WTC11 (cell line): ENCODE measurements at regions not wholly inside any gene's neighbourhood (a gene's known extent, or its start where the extent isn't known, plus 50 kb on each side); places are given as distances from the start of the nearest gene placed in this dataset.

Source experiments
- ATAC-seq: fragments of 200-7000 bp; cut with Tn5 transposase; 2 replicates; pipeline ENCODE4 v1.10.0; 2021; ENCODE audit warnings: mild to moderate bottlenecking, moderate library complexity
- CTCF ChIA-PET: fragments of 300-600 bp; sonication (Branson Sonifier 250); formaldehyde crosslinking; loops from one replicate; lab custom pipeline; 2021; ENCODE audit warnings: antibody characterized with exemption; lab: Charles Lee
- POLR2A ChIA-PET: fragments of 350-600 bp; sonication (Branson Sonifier 250); formaldehyde crosslinking; loops from one replicate; lab custom pipeline; 2021; ENCODE audit warnings: antibody characterized with exemption; lab: Charles Lee
- DNase-seq: peaks from one replicate; pipeline ENCODE4 v3.0.0; 2021; ENCODE audit warnings: low spot score
- H3K27ac Mint-ChIP-seq: 2 replicates; pipeline ENCODE4 v1.8.0; 2021; ENCODE audit warnings: mixed read lengths
- H3K27me3 Mint-ChIP-seq: 2 replicates; pipeline ENCODE4 v1.8.0; 2021; ENCODE audit warnings: low read depth, mild to moderate bottlenecking, moderate library complexity, mixed read lengths
- H3K36me3 Mint-ChIP-seq: 2 replicates; pipeline ENCODE4 v1.8.0; 2021; ENCODE audit warnings: mixed read lengths
- H3K4me1 Mint-ChIP-seq: 2 replicates; pipeline ENCODE4 v1.8.0; 2022; ENCODE audit warnings: mixed read lengths
- H3K4me3 Mint-ChIP-seq: 2 replicates; pipeline ENCODE4 v1.8.0; 2021; ENCODE audit warnings: mild to moderate bottlenecking, moderate library complexity, mixed read lengths
- H3K9me3 Mint-ChIP-seq: 2 replicates; pipeline ENCODE4 v1.8.0; 2021; ENCODE audit warnings: mixed read lengths
- ATF3 ChIP-seq: sonication (generic); formaldehyde crosslinking; conservative IDR thresholded peaks from 2 replicates; pipeline ENCODE4 v1.8.1; 2022; ENCODE audit warnings: mild to moderate bottlenecking, missing genetic modification reagents
- CBFB ChIP-seq: sonication (generic); formaldehyde crosslinking; IDR thresholded peaks from 2 replicates; pipeline ENCODE4 v1.8.1; 2022; ENCODE audit warnings: mild to moderate bottlenecking, low read depth, missing genetic modification reagents
- CTCF ChIP-seq: fragments of 200-600 bp; IDR thresholded peaks from 2 replicates; pipeline ENCODE4 v1.8.0; 2022; ENCODE audit warnings: antibody characterized with exemption
- E2F1 ChIP-seq: sonication (generic); formaldehyde crosslinking; IDR thresholded peaks from 2 replicates; pipeline ENCODE4 v1.8.0; 2022; ENCODE audit warnings: mild to moderate bottlenecking, missing genetic modification reagents
- E2F4 ChIP-seq: sonication (generic); formaldehyde crosslinking; IDR thresholded peaks from 2 replicates; pipeline ENCODE4 v1.8.1; 2022; ENCODE audit warnings: low read depth, mild to moderate bottlenecking, moderate library complexity, missing genetic modification reagents, borderline replicate concordance
- ELF4 ChIP-seq: sonication (generic); formaldehyde crosslinking; IDR thresholded peaks from 2 replicates; pipeline ENCODE4 v1.8.1; 2022; ENCODE audit warnings: low read depth, mild to moderate bottlenecking, moderate library complexity, missing genetic modification reagents
- EMX1 ChIP-seq: fragments of 250-450 bp; sonication (Bioruptor Pico); IDR thresholded peaks from 2 replicates; pipeline ENCODE4 v1.8.0; 2021; ENCODE audit warnings: mild to moderate bottlenecking
- ERG ChIP-seq: fragments of 250-450 bp; sonication (Bioruptor Pico); IDR thresholded peaks from 2 replicates; pipeline ENCODE4 v1.8.0; 2021; ENCODE audit warnings: mild to moderate bottlenecking
- FOXJ3 ChIP-seq: sonication (generic); formaldehyde crosslinking; IDR thresholded peaks from 2 replicates; pipeline ENCODE4 v1.9.0; 2021; ENCODE audit warnings: missing genetic modification reagents, mild to moderate bottlenecking, borderline replicate concordance
- FOXK1 ChIP-seq: sonication (generic); formaldehyde crosslinking; IDR thresholded peaks from 2 replicates; pipeline ENCODE4 v1.8.0; 2022; ENCODE audit warnings: mild to moderate bottlenecking, moderate library complexity, missing genetic modification reagents
- FOXP1 ChIP-seq: sonication (generic); formaldehyde crosslinking; IDR thresholded peaks from 2 replicates; pipeline ENCODE4 v1.8.0; 2022; ENCODE audit warnings: missing genetic modification reagents, mild to moderate bottlenecking, moderate library complexity, borderline replicate concordance
- GABPB1 ChIP-seq: sonication (generic); formaldehyde crosslinking; IDR thresholded peaks from 2 replicates; pipeline ENCODE4 v1.8.1; 2023; ENCODE audit warnings: mild to moderate bottlenecking, missing genetic modification reagents
- GTF2I ChIP-seq: fragments of 250-450 bp; sonication (Bioruptor Pico); conservative IDR thresholded peaks from 2 replicates; pipeline ENCODE4 v1.4.0; 2021; ENCODE audit warnings: mild to moderate bottlenecking
- JAZF1 ChIP-seq: fragments of 250-450 bp; sonication (Bioruptor Pico); IDR thresholded peaks from 2 replicates; pipeline ENCODE4 v1.9.0; 2021; ENCODE audit warnings: moderate library complexity, mild to moderate bottlenecking, inconsistent platforms
- JUN ChIP-seq: sonication (generic); formaldehyde crosslinking; IDR thresholded peaks from 2 replicates; pipeline ENCODE4 v1.8.0; 2023; ENCODE audit warnings: mild to moderate bottlenecking, missing genetic modification reagents
- NR2C2 ChIP-seq: sonication (generic); formaldehyde crosslinking; IDR thresholded peaks from 2 replicates; pipeline ENCODE4 v1.8.0; 2022; ENCODE audit warnings: mild to moderate bottlenecking, missing genetic modification reagents
- PRRX2 ChIP-seq: fragments of 250-450 bp; sonication (Bioruptor Pico); IDR thresholded peaks from 2 replicates; pipeline ENCODE4 v1.8.0; 2021; ENCODE audit warnings: mild to moderate bottlenecking
- RORB ChIP-seq: fragments of 250-450 bp; sonication (Bioruptor Pico); IDR thresholded peaks from 2 replicates; pipeline ENCODE4 v1.9.0; 2021; ENCODE audit warnings: mild to moderate bottlenecking
- STAT6 ChIP-seq: sonication (generic); formaldehyde crosslinking; conservative IDR thresholded peaks from 2 replicates; pipeline ENCODE4 v1.8.1; 2023; ENCODE audit warnings: mild to moderate bottlenecking, low read depth, missing genetic modification reagents, moderate library complexity
- USF2 ChIP-seq: sonication (generic); formaldehyde crosslinking; IDR thresholded peaks from 2 replicates; pipeline ENCODE4 v1.8.1; 2023; ENCODE audit warnings: mild to moderate bottlenecking, missing genetic modification reagents, moderate library complexity
- ZNF317 ChIP-seq: sonication (generic); formaldehyde crosslinking; IDR thresholded peaks from 2 replicates; pipeline ENCODE4 v1.8.1; 2023; ENCODE audit warnings: low read depth, mild to moderate bottlenecking, moderate library complexity, missing genetic modification reagents, borderline replicate concordance
- ZNF396 ChIP-seq: fragments of 250-450 bp; sonication (Bioruptor Pico); IDR thresholded peaks from 2 replicates; pipeline ENCODE4 v1.8.0; 2021; ENCODE audit warnings: mild to moderate bottlenecking, moderate library complexity, borderline replicate concordance
- ZNF416 ChIP-seq: fragments of 250-450 bp; sonication (Bioruptor Pico); IDR thresholded peaks from 2 replicates; pipeline ENCODE4 v1.9.0; 2021; ENCODE audit warnings: mild to moderate bottlenecking, inconsistent platforms
- ZNF671 ChIP-seq: fragments of 250-450 bp; sonication (Bioruptor Pico); IDR thresholded peaks from 2 replicates; pipeline ENCODE4 v1.8.0; 2021; ENCODE audit warnings: mild to moderate bottlenecking

- Mint-ChIP-seq H3K27me3 (no peaks in the 10 kb centered on the region), H3K27ac (no peak overlapping the region), H3K4me1 (no peaks in the 10 kb centered on the region), H3K36me3 (no peaks in the 10 kb centered on the region), H3K4me3 (no peak overlapping the region), H3K9me3 (no peaks in the 10 kb centered on the region)
- ATAC-seq, result no peak
- no peak for TF ChIP-seq JUN (CRISPR knock-in tag)
- TF ChIP-seq CBFB (CRISPR knock-in tag), result no peak
- TF ChIP-seq ZNF671, result no peak
- no peak for TF ChIP-seq EMX1 (CRISPR knock-in tag)
- TF ChIP-seq USF2 (CRISPR knock-in tag), result no peak
- TF ChIP-seq GABPB1 (CRISPR knock-in tag), result no peak
- no peak for TF ChIP-seq ZNF416 (CRISPR knock-in tag)
- no peak for TF ChIP-seq STAT6
- no peak for TF ChIP-seq E2F4 (CRISPR knock-in tag)
- TF ChIP-seq NR2C2 (CRISPR knock-in tag), result no peak
- no peak for TF ChIP-seq RORB
- no peak for TF ChIP-seq JAZF1 (CRISPR knock-in tag)
- no peak for TF ChIP-seq GTF2I (CRISPR knock-in tag)
- TF ChIP-seq ZNF317 (CRISPR knock-in tag), result no peak
- no peak for TF ChIP-seq ATF3 (CRISPR knock-in tag)
- ChIA-PET CTCF (no interaction called here), POLR2A (no interaction called here)
- no peak for DNase-seq
These were observed 81.8 kb downstream of the ASB9 start for GRCh38 chrX:15188039-15188438.

GRCh38 chrX:15177316-15177715 is 92.6 kb downstream of the ASB9 start:
- no peaks in the 10 kb centered on the region for H3K36me3 Mint-ChIP-seq
- H3K4me1 Mint-ChIP-seq, result no peaks in the 10 kb centered on the region
- H3K27me3 Mint-ChIP-seq, result no peaks in the 10 kb centered on the region
- POLR2A ChIA-PET, result no interaction called here
- TF ChIP-seq E2F4 (CRISPR knock-in tag) (no peak), ERG (CRISPR knock-in tag) (no peak), FOXP1 (CRISPR knock-in tag) (no peak)
- CTCF ChIA-PET, result no interaction called here
- ATAC-seq (no peak), DNase-seq (no peak)
- H3K4me3 Mint-ChIP-seq, result no peak overlapping the region
- no peak overlapping the region for H3K27ac Mint-ChIP-seq
- no peaks in the 10 kb centered on the region for H3K9me3 Mint-ChIP-seq

- Mint-ChIP-seq H3K27me3 (no peaks in the 10 kb centered on the region), H3K4me1 (no peaks in the 10 kb centered on the region), H3K4me3 (no peak overlapping the region), H3K27ac (no peak overlapping the region), H3K36me3 (no peaks in the 10 kb centered on the region), H3K9me3 (no peaks in the 10 kb centered on the region)
- ATAC-seq (no peak), DNase-seq (no peak)
- ChIA-PET POLR2A (no interaction called here), CTCF (no interaction called here)
- TF ChIP-seq PRRX2 (CRISPR knock-in tag) (no peak), E2F1 (no peak), FOXJ3 (CRISPR knock-in tag) (no peak), CTCF (no peak), FOXK1 (no peak), ELF4 (CRISPR knock-in tag) (no peak), ZNF671 (no peak), ZNF396 (no peak)
These were observed 96.5 kb downstream of the ASB9 start for GRCh38 chrX:15173411-15173810.
